ENCODE measurements at regions not wholly inside any gene's neighbourhood (a gene's known extent, or its start where the extent isn't known, plus 50 kb on each side); places are given as distances from the start of the nearest gene placed in this dataset.
"Not testable (repeated sequence)": the region's sequence is repeated elsewhere in the genome, so short reads cannot be mapped to it uniquely, and the experiment has no call there.

GRCh38 chr1:68881330-68882194 is 384.7 kb upstream of the DEPDC1 start:
- not testable (repeated sequence) for ATAC-seq; H3K9me3 Mint-ChIP-seq; H3K36me3 Mint-ChIP-seq; H3K4me1 Mint-ChIP-seq (ENCODE audit: low read depth in 2 of 2); DNase-seq (ENCODE audit: low spot score); H3K27me3 Mint-ChIP-seq; H3K27ac Mint-ChIP-seq; H3K4me3 Mint-ChIP-seq

GRCh38 chr1:68889471-68889870 is 392.6 kb upstream of the DEPDC1 start:
- H3K27me3 Mint-ChIP-seq: no peaks in the 10 kb centered on the region
- no peak overlapping the region for H3K4me3 Mint-ChIP-seq
- no peak overlapping the region for H3K27ac Mint-ChIP-seq
- ATAC-seq: no peak
- no peaks in the 10 kb centered on the region for H3K4me1 Mint-ChIP-seq (ENCODE audit: low read depth in 2 of 2)
- no peaks in the 10 kb centered on the region for H3K36me3 Mint-ChIP-seq
- H3K9me3 Mint-ChIP-seq: peaks cover 9% of the 10 kb centered on the region
- no peak for DNase-seq (ENCODE audit: low spot score)

- H3K36me3 Mint-ChIP-seq: no peaks in the 10 kb centered on the region
- DNase-seq (ENCODE audit: low spot score) (no peak), ATAC-seq (no peak)
- H3K27ac Mint-ChIP-seq: no peak overlapping the region
- no peak overlapping the region for H3K4me3 Mint-ChIP-seq
- H3K4me1 Mint-ChIP-seq (ENCODE audit: low read depth in 2 of 2): no peaks in the 10 kb centered on the region
- peaks cover 5% of the 10 kb centered on the region for H3K9me3 Mint-ChIP-seq
- H3K27me3 Mint-ChIP-seq: no peaks in the 10 kb centered on the region
Observed at GRCh38 chr1:68890736-68891135, 393.9 kb upstream of the DEPDC1 start.

- DNase-seq (ENCODE audit: low spot score): no peak
Observed at GRCh38 chr1:68904477-68904876, 407.6 kb upstream of the DEPDC1 start.

GRCh38 chr1:68906431-68906830 is 409.5 kb upstream of the DEPDC1 start:
- Mint-ChIP-seq H3K36me3 (no peaks in the 10 kb centered on the region), H3K27ac (no peak overlapping the region), H3K9me3 (peaks cover 22% of the 10 kb centered on the region), H3K4me3 (no peak overlapping the region), H3K27me3 (no peaks in the 10 kb centered on the region), H3K4me1 (ENCODE audit: low read depth in 2 of 2) (no peaks in the 10 kb centered on the region)
- DNase-seq (ENCODE audit: low spot score): no peak
- ATAC-seq: no peak

More at GRCh38 chr1:68904477-68904876, 407.6 kb upstream of the DEPDC1 start:
- Mint-ChIP-seq H3K27ac (no peak overlapping the region), H3K36me3 (no peaks in the 10 kb centered on the region), H3K9me3 (peaks cover 24% of the 10 kb centered on the region), H3K4me3 (no peak overlapping the region), H3K4me1 (ENCODE audit: low read depth in 2 of 2) (no peaks in the 10 kb centered on the region), H3K27me3 (no peaks in the 10 kb centered on the region)
- no peak for ATAC-seq

- H3K4me3 Mint-ChIP-seq: no peak overlapping the region
- no peaks in the 10 kb centered on the region for H3K27me3 Mint-ChIP-seq
- H3K36me3 Mint-ChIP-seq: peaks cover 4% of the 10 kb centered on the region
- H3K27ac Mint-ChIP-seq: no peak overlapping the region
- H3K4me1 Mint-ChIP-seq (ENCODE audit: low read depth in 2 of 2): no peaks in the 10 kb centered on the region
- H3K9me3 Mint-ChIP-seq: peaks cover 26% of the 10 kb centered on the region
- ATAC-seq: no peak
- DNase-seq (ENCODE audit: low spot score): no peak
Observed at GRCh38 chr1:68907491-68907890, 410.6 kb upstream of the DEPDC1 start.

GRCh38 chr1:68908316-68908715 is 411.4 kb upstream of the DEPDC1 start:
- no peak for ATAC-seq
- H3K4me1 Mint-ChIP-seq (ENCODE audit: low read depth in 2 of 2): no peaks in the 10 kb centered on the region
- no peak overlapping the region for H3K4me3 Mint-ChIP-seq
- peaks cover 10% of the 10 kb centered on the region for H3K36me3 Mint-ChIP-seq
- no peaks in the 10 kb centered on the region for H3K27me3 Mint-ChIP-seq
- no peak for DNase-seq (ENCODE audit: low spot score)
- H3K9me3 Mint-ChIP-seq: peaks cover 27% of the 10 kb centered on the region
- no peak overlapping the region for H3K27ac Mint-ChIP-seq

GRCh38 chr1:68916221-68916902 is 419.5 kb upstream of the DEPDC1 start:
- no peak for ATAC-seq
- Mint-ChIP-seq H3K9me3 (peaks cover 31% of the 10 kb centered on the region), H3K4me3 (no peak overlapping the region), H3K36me3 (peaks cover 12% of the 10 kb centered on the region), H3K27me3 (no peaks in the 10 kb centered on the region), H3K27ac (no peak overlapping the region), H3K4me1 (ENCODE audit: low read depth in 2 of 2) (no peaks in the 10 kb centered on the region)
- DNase-seq (ENCODE audit: low spot score): no peak

GRCh38 chr1:68917456-68917855 is 420.6 kb upstream of the DEPDC1 start:
- Mint-ChIP-seq H3K27me3 (no peaks in the 10 kb centered on the region), H3K36me3 (peaks cover 9% of the 10 kb centered on the region), H3K4me1 (ENCODE audit: low read depth in 2 of 2) (no peaks in the 10 kb centered on the region), H3K4me3 (no peak overlapping the region), H3K9me3 (peaks cover 27% of the 10 kb centered on the region), H3K27ac (no peak overlapping the region)
- ATAC-seq: no peak
- DNase-seq (ENCODE audit: low spot score): no peak

- peaks cover under 1% of the 10 kb centered on the region for H3K36me3 Mint-ChIP-seq
- no peaks in the 10 kb centered on the region for H3K27me3 Mint-ChIP-seq
- H3K4me3 Mint-ChIP-seq: no peak overlapping the region
- no peak overlapping the region for H3K27ac Mint-ChIP-seq
- no peak for ATAC-seq
- peaks cover 19% of the 10 kb centered on the region for H3K9me3 Mint-ChIP-seq
- no peaks in the 10 kb centered on the region for H3K4me1 Mint-ChIP-seq (ENCODE audit: low read depth in 2 of 2)
- DNase-seq (ENCODE audit: low spot score): no peak
Observed at GRCh38 chr1:68918563-68918962, 421.7 kb upstream of the DEPDC1 start.

- Mint-ChIP-seq H3K27ac (no peak overlapping the region), H3K27me3 (no peaks in the 10 kb centered on the region), H3K4me3 (no peak overlapping the region), H3K4me1 (ENCODE audit: low read depth in 2 of 2) (no peaks in the 10 kb centered on the region), H3K36me3 (no peaks in the 10 kb centered on the region), H3K9me3 (peaks cover 19% of the 10 kb centered on the region)
- DNase-seq (ENCODE audit: low spot score) (no peak), ATAC-seq (no peak)
Observed at GRCh38 chr1:68919075-68919474, 422.2 kb upstream of the DEPDC1 start.

- not testable (repeated sequence) for H3K36me3 Mint-ChIP-seq; H3K9me3 Mint-ChIP-seq; H3K4me1 Mint-ChIP-seq (ENCODE audit: low read depth in 2 of 2); H3K27me3 Mint-ChIP-seq; H3K4me3 Mint-ChIP-seq; H3K27ac Mint-ChIP-seq; ATAC-seq; DNase-seq (ENCODE audit: low spot score)
Observed at GRCh38 chr1:68923475-68924088, 426.7 kb upstream of the DEPDC1 start.

- Mint-ChIP-seq H3K27me3 (no peaks in the 10 kb centered on the region), H3K27ac (no peak overlapping the region), H3K4me1 (ENCODE audit: low read depth in 2 of 2) (no peaks in the 10 kb centered on the region), H3K36me3 (no peaks in the 10 kb centered on the region), H3K4me3 (no peak overlapping the region), H3K9me3 (peaks cover 4% of the 10 kb centered on the region)
- no peak for DNase-seq (ENCODE audit: low spot score)
- no peak for ATAC-seq
Observed at GRCh38 chr1:68930101-68930500, 433.2 kb upstream of the DEPDC1 start.

GRCh38 chr1:68936530-68936929 is 439.6 kb upstream of the DEPDC1 start:
- no peaks in the 10 kb centered on the region for H3K27me3 Mint-ChIP-seq
- H3K4me1 Mint-ChIP-seq (ENCODE audit: low read depth in 2 of 2): no peaks in the 10 kb centered on the region
- no peak overlapping the region for H3K27ac Mint-ChIP-seq
- no peak overlapping the region for H3K4me3 Mint-ChIP-seq
- ATAC-seq: no peak
- peaks cover 20% of the 10 kb centered on the region for H3K9me3 Mint-ChIP-seq
- no peak for DNase-seq (ENCODE audit: low spot score)
- H3K36me3 Mint-ChIP-seq: no peaks in the 10 kb centered on the region
